Epithelial cell of esophagus (primary cell): ENCODE measurements at regions not wholly inside any gene's neighbourhood (a gene's known extent, or its start where the extent isn't known, plus 50 kb on each side); places are given as distances from the start of the nearest gene placed in this dataset.

Experiments used
- DNase-seq: peaks from one replicate; pipeline ENCODE4 v3.0.0; 2010; ENCODE audit warnings: low read depth
- H3K4me3 ChIP-seq: 2 replicates; pipeline ENCODE4 v1.5.1; 2011; ENCODE audit warnings: mild to moderate bottlenecking, low read length, control low read depth
- CTCF ChIP-seq: IDR thresholded peaks from 2 replicates; pipeline ENCODE4 v1.5.1; 2011; ENCODE audit warnings: low read depth, mild to moderate bottlenecking, low read length, control low read depth, inconsistent platforms; ENCODE audit not compliant: insufficient read depth; ENCODE audit errors: missing control alignments

GRCh38 chr5:120955795-120956194, 491.7 kb downstream of the PRR16 start:
- no peak overlapping the region for H3K4me3 ChIP-seq
- no peak for DNase-seq
- no peak for TF ChIP-seq CTCF

DNA sequence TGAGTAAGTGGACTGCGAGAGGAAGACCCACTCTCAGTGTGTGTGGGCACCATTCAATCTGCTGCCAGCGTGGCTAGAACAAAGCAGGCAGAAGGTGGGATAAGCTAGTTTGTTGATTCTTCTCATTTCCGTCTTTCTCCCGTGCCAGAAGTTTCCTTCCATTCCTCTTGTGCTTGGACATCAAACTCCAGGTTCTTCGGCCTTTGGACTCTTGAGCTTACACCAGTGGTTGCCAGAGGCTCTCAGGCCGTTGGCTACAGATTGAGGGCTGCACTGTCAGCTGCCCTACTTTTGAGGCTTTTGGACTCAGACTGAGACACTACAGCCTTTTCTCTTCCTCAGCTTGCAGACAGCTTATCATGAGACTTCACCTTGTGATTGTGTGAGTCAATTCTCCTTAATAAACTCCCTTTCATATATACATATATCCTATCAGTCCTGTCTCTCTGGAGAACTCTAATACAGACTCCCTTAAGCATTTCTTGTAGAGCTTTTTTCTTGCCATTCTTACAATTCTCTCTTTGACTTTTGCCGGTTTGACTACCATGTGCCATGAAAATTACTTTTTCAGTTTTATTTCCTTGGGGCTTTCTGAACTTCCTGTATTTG, 494.9 kb downstream of the PRR16 start:
- TF ChIP-seq CTCF, result no peak
- no peak overlapping the region for H3K4me3 ChIP-seq

GRCh38 chr5:120960510-120960909, 496.4 kb downstream of the PRR16 start:
- TF ChIP-seq CTCF, result no peak
- DNase-seq, result no peak
- no peak overlapping the region for H3K4me3 ChIP-seq

More for the DNA sequence above, 494.9 kb downstream of the PRR16 start:
- no peak for DNase-seq

- TF ChIP-seq CTCF, result no peak
- DNase-seq, result no peak
- H3K4me3 ChIP-seq, result no peak overlapping the region
Measured at GRCh38 chr5:120967366-120967765, 503.3 kb downstream of the PRR16 start.

DNA sequence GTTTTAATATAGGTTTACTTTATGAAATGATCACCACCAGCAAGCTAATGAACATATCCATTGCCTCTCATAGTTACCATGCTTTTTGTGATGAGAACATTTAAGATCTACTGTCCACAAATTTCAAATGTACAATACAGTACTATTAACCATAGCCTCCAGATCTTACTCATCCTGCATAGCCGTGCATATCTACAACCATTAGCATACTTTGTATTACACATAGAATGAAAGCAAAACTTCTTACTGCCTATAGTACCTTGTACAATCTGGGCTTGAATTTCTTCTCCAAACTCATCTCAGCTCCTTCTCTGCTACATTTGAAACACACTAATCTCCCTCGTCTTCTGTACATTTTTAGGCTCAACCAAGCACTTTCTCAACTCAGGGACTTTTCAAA, 510.6 kb downstream of the PRR16 start:
- DNase-seq, result no peak
- no peak for TF ChIP-seq CTCF
- no peak overlapping the region for H3K4me3 ChIP-seq

- no peak for DNase-seq
- TF ChIP-seq CTCF, result no peak
- no peak overlapping the region for H3K4me3 ChIP-seq
Measured at GRCh38 chr5:120982351-120982750, 518.3 kb downstream of the PRR16 start.

GRCh38 chr5:120985526-120985925, 521.4 kb downstream of the PRR16 start:
- TF ChIP-seq CTCF, result no peak
- no peak for DNase-seq
- H3K4me3 ChIP-seq, result no peak overlapping the region
